ENCODE measurements at regions not wholly inside any gene's neighbourhood (a gene's known extent, or its start where the extent isn't known, plus 50 kb on each side); places are given as distances from the start of the nearest gene placed in this dataset.

DNA sequence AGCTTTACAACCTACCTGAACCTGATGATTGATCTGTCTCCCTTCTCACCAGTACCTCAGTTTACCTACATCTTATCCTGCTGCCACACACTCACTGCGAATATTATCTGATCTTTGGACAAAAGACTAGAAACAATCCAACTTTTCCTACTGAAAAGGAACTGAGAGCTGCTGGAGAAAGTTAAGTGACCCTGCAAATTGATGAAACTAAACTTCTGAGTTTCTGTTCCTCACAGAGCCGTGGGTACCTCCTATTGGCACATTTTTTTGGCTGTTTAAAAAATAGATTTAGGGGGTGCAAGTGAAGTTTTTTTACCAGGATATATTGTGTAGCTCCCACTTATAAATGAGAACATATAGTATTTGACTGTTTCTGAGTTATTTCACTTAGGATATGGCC lies 66.0 kb upstream of the STARD3NL start:
- Mint-ChIP-seq H3K27ac (no peak overlapping the region), H3K4me3 (no peak overlapping the region)
- DNase-seq (ENCODE audit: low spot score): no peak

DNA sequence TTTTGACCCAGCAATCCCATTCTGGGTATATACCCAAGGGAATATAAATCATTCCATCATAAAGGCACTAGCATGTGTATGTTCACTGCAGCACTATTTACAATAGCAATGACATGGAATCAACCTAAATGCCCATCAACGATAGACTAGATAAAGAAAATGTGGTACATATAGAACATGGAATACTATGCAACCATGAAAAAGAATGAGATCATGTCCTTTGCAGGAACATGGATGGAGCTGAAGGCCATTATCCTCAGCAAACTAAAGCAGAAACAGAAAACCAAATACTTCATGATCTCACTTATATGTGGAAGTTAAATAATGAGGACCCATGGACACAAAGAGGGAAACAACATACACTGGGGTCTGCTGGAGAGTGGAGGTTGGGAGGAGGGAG lies 58.0 kb upstream of the STARD3NL start:
- Mint-ChIP-seq H3K27ac (no peak overlapping the region), H3K9me3 (peaks cover 3% of the 10 kb centered on the region)
- no peak overlapping the region for H3K9ac ChIP-seq

More for the DNA sequence above, 66.0 kb upstream of the STARD3NL start:
- H2AFZ ChIP-seq (replicated peaks): no peak overlapping the region
- H3K9me3 Mint-ChIP-seq: no peaks in the 10 kb centered on the region
- H3K36me3 ChIP-seq: no peaks in the 10 kb centered on the region
- H3K27me3 Mint-ChIP-seq (ENCODE audit: insufficient read depth, low read depth): no peaks in the 10 kb centered on the region
- no peaks in the 10 kb centered on the region for H3K9me3 ChIP-seq (ENCODE audit: low read depth)
- H3K4me1 ChIP-seq: no peaks in the 10 kb centered on the region
- H4K20me1 ChIP-seq (ENCODE audit: low read depth): no peaks in the 10 kb centered on the region
- TF ChIP-seq EZH2 (IDR thresholded peaks at IDR 0.05) (no peak), EZH2phosphoT487 (IDR thresholded peaks at IDR 0.05) (no peak)
- TF ChIP-seq, protein P1, sequence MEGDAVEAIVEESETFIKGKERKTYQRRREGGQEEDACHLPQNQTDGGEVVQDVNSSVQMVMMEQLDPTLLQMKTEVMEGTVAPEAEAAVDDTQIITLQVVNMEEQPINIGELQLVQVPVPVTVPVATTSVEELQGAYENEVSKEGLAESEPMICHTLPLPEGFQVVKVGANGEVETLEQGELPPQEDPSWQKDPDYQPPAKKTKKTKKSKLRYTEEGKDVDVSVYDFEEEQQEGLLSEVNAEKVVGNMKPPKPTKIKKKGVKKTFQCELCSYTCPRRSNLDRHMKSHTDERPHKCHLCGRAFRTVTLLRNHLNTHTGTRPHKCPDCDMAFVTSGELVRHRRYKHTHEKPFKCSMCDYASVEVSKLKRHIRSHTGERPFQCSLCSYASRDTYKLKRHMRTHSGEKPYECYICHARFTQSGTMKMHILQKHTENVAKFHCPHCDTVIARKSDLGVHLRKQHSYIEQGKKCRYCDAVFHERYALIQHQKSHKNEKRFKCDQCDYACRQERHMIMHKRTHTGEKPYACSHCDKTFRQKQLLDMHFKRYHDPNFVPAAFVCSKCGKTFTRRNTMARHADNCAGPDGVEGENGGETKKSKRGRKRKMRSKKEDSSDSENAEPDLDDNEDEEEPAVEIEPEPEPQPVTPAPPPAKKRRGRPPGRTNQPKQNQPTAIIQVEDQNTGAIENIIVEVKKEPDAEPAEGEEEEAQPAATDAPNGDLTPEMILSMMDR (IDR thresholded peaks at IDR 0.05): no peak
- no peak overlapping the region for H3K9ac ChIP-seq
- no peaks in the 10 kb centered on the region for H3K4me1 Mint-ChIP-seq
- H3K4me2 ChIP-seq: no peak overlapping the region
- no peak overlapping the region for H3K27ac ChIP-seq
- no peaks in the 10 kb centered on the region for H3K27me3 ChIP-seq
- H3F3A ChIP-seq (ENCODE audit: low read depth): no peaks in the 10 kb centered on the region
- H3K79me2 ChIP-seq (ENCODE audit: low read depth): no peaks in the 10 kb centered on the region
- H3K36me3 Mint-ChIP-seq: no peaks in the 10 kb centered on the region
- H3K4me3 ChIP-seq: no peak overlapping the region

DNA sequence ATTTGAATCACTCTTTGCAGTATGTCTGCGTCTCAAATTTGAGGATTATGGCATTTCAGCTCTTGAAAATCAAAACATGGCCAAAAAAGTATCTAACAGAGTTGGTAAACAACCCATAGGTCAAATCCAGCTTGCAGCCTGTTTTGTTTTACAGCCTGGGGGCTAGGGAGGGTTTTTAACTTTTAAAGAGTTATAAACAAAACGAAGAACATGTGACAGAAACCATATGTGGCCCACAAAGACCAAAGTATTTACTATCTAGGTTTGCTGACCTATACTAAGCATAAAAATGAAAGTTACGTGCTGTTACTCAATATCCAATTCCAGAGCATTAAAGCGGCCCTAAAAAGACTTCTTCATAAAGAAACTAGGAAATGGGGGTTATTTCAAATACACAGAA lies 55.5 kb upstream of the STARD3NL start:
- no peaks in the 10 kb centered on the region for H3K9me3 ChIP-seq (ENCODE audit: low read depth)
- no peaks in the 10 kb centered on the region for H3K4me1 ChIP-seq
- no peaks in the 10 kb centered on the region for H3K36me3 ChIP-seq
- H3K27me3 ChIP-seq: no peaks in the 10 kb centered on the region
- no peak overlapping the region for H3K27ac Mint-ChIP-seq
- no peaks in the 10 kb centered on the region for H3K79me2 ChIP-seq (ENCODE audit: low read depth)
- H3K27ac ChIP-seq: no peak overlapping the region
- no peak overlapping the region for H3K4me3 ChIP-seq
- H4K20me1 ChIP-seq (ENCODE audit: low read depth): no peaks in the 10 kb centered on the region
- no peak for DNase-seq (ENCODE audit: low spot score)
- peaks cover under 1% of the 10 kb centered on the region for H3K4me1 Mint-ChIP-seq
- peaks cover 3% of the 10 kb centered on the region for H3K9me3 Mint-ChIP-seq
- H3K4me2 ChIP-seq: no peak overlapping the region
- H3K4me3 Mint-ChIP-seq: no peak overlapping the region
- TF ChIP-seq EZH2phosphoT487 (IDR thresholded peaks at IDR 0.05) (no peak), EZH2 (IDR thresholded peaks at IDR 0.05) (no peak)
- TF ChIP-seq, protein P1 (IDR thresholded peaks at IDR 0.05): no peak
- no peak overlapping the region for H2AFZ ChIP-seq (replicated peaks)
- no peaks in the 10 kb centered on the region for H3K27me3 Mint-ChIP-seq (ENCODE audit: insufficient read depth, low read depth)
- no peak overlapping the region for H3K9ac ChIP-seq
- no peaks in the 10 kb centered on the region for H3K36me3 Mint-ChIP-seq
- no peaks in the 10 kb centered on the region for H3F3A ChIP-seq (ENCODE audit: low read depth)

More for the DNA sequence above, 58.0 kb upstream of the STARD3NL start:
- TF ChIP-seq EZH2 (IDR thresholded peaks at IDR 0.05): no peak
- no peak for TF ChIP-seq EZH2phosphoT487 (IDR thresholded peaks at IDR 0.05)
- TF ChIP-seq, protein P1 (IDR thresholded peaks at IDR 0.05): no peak
- Histone ChIP-seq H3K36me3 (no peaks in the 10 kb centered on the region), H3F3A (ENCODE audit: low read depth) (no peaks in the 10 kb centered on the region), H3K79me2 (ENCODE audit: low read depth) (no peaks in the 10 kb centered on the region), H3K4me3 (no peak overlapping the region), H2AFZ (replicated peaks) (no peak overlapping the region), H3K9me3 (ENCODE audit: low read depth) (no peaks in the 10 kb centered on the region), H3K27ac (no peak overlapping the region), H3K4me1 (no peaks in the 10 kb centered on the region), H3K4me2 (no peak overlapping the region), H3K27me3 (no peaks in the 10 kb centered on the region), H4K20me1 (ENCODE audit: low read depth) (no peaks in the 10 kb centered on the region)
- H3K27me3 Mint-ChIP-seq (ENCODE audit: insufficient read depth, low read depth): no peaks in the 10 kb centered on the region
- H3K36me3 Mint-ChIP-seq: no peaks in the 10 kb centered on the region
- H3K4me1 Mint-ChIP-seq: no peaks in the 10 kb centered on the region
- no peak for DNase-seq (ENCODE audit: low spot score)
- H3K4me3 Mint-ChIP-seq: no peak overlapping the region

All from neural progenitor cell (in vitro differentiated cells).